Vagina (tissue), 2 donors: ENCODE measurements at regions not wholly inside any gene's neighbourhood (a gene's known extent, or its start where the extent isn't known, plus 50 kb on each side); places are given as distances from the start of the nearest gene placed in this dataset.

Experiments used
- DNase-seq, 2 donors: peaks; one replicate each; pipeline ENCODE4 v3.0.0-alpha.2; 2017; ENCODE audit errors: extremely low spot score in 2 of 2
- H3K27ac ChIP-seq: fragments of 200-600 bp; sonication (generic); one replicate; pipeline ENCODE4 v1.5.1; 2019
- H3K27me3 ChIP-seq: fragments of 200-600 bp; sonication (generic); one replicate; pipeline ENCODE4 v1.5.1; 2019
- H3K36me3 ChIP-seq, 2 donors: fragments of 200-600 bp; sonication (generic); one replicate each; pipeline ENCODE4 v1.5.1; 2017 to 2019
- H3K4me1 ChIP-seq: fragments of 200-600 bp; sonication (generic); one replicate; pipeline ENCODE4 v1.5.1; 2019
- H3K4me3 ChIP-seq, 2 donors: fragments of 200-600 bp; sonication (generic); 1 replicate in 1 of 2; 2 replicates in 1 of 2; pipeline ENCODE4 v1.5.1; 2016 to 2019
- H3K9me3 ChIP-seq: fragments of 200-600 bp; sonication (generic); one replicate; pipeline ENCODE4 v1.5.1; 2019
- CTCF ChIP-seq, 3 experiments: fragments of 450-650 bp in 2 of 3; fragments of 200-600 bp in 1 of 3; sonication (generic) in 1 of 3; IDR thresholded peaks; one replicate each; pipeline ENCODE4 v1.5.1; 2017 to 2019; ENCODE audit warnings: antibody characterized with exemption in 3 of 3, mild to moderate bottlenecking in 2 of 3, moderate library complexity in 2 of 3
- POLR2A ChIP-seq, 2 donors: fragments of 450-650 bp; IDR thresholded peaks; one replicate each; pipeline ENCODE4 v1.6.1; 2017; ENCODE audit warnings: antibody characterized with exemption in 2 of 2, mild to moderate bottlenecking in 2 of 2, moderate library complexity in 2 of 2
- POLR2AphosphoS5 ChIP-seq, 2 donors: sonication (generic); formaldehyde crosslinking; IDR thresholded peaks; one replicate each; pipeline ENCODE4 v1.9.0; 2017; ENCODE audit warnings: antibody characterized with exemption in 2 of 2, mild to moderate bottlenecking in 2 of 2, low read depth in 1 of 2; ENCODE audit not compliant: insufficient read depth in 1 of 2
- intact Hi-C: fragments of 100-400 bp; cut with DNase I; formaldehyde crosslinking; loops from one replicate; pipeline ENCODE4 v1.15.1; 2023

GRCh38 chr2:153386481-153386897 is 92.1 kb downstream of the RPRM start:
- intact Hi-C loops: no loop called here
- Histone ChIP-seq H3K9me3 (no peaks in the 10 kb centered on the region), H3K4me3 (no peak overlapping the region), H3K36me3 (no peaks in the 10 kb centered on the region), H3K27ac (no peak overlapping the region), H3K4me1 (no peaks in the 10 kb centered on the region), H3K27me3 (no peaks in the 10 kb centered on the region)
- no peak for TF ChIP-seq CTCF (IDR thresholded peaks at IDR 0.05)
- TF ChIP-seq POLR2A (IDR thresholded peaks at IDR 0.05): no peak
- TF ChIP-seq POLR2AphosphoS5 (IDR thresholded peaks at IDR 0.05; ENCODE audit: insufficient read depth in 1 of 2, low read depth in 1 of 2): no peak
- DNase-seq: no peak

- no peaks in the 10 kb centered on the region for H3K27me3 ChIP-seq
- H3K4me1 ChIP-seq: no peaks in the 10 kb centered on the region
- no peak for DNase-seq
- no peak for TF ChIP-seq CTCF (IDR thresholded peaks at IDR 0.05)
- no peak for TF ChIP-seq POLR2AphosphoS5 (IDR thresholded peaks at IDR 0.05; ENCODE audit: insufficient read depth in 1 of 2, low read depth in 1 of 2)
- no peak for TF ChIP-seq POLR2A (IDR thresholded peaks at IDR 0.05)
- intact Hi-C loops: no loop called here
- no peak overlapping the region for H3K27ac ChIP-seq
- no peaks in the 10 kb centered on the region for H3K36me3 ChIP-seq
- no peaks in the 10 kb centered on the region for H3K9me3 ChIP-seq
- H3K4me3 ChIP-seq: no peak overlapping the region
Observed at GRCh38 chr2:153373510-153374279, 104.9 kb downstream of the RPRM start.

GRCh38 chr2:153360239-153360638 is 118.3 kb downstream of the RPRM start:
- no peak for DNase-seq
- intact Hi-C loops: no loop called here

GRCh38 chr2:153354377-153354776 is 124.2 kb downstream of the RPRM start:
- no peak overlapping the region for H3K27ac ChIP-seq
- no peaks in the 10 kb centered on the region for H3K36me3 ChIP-seq
- H3K4me3 ChIP-seq: no peak overlapping the region
- H3K9me3 ChIP-seq: no peaks in the 10 kb centered on the region
- no peaks in the 10 kb centered on the region for H3K27me3 ChIP-seq
- TF ChIP-seq POLR2A (IDR thresholded peaks at IDR 0.05) (no peak), CTCF (IDR thresholded peaks at IDR 0.05) (no peak), POLR2AphosphoS5 (IDR thresholded peaks at IDR 0.05; ENCODE audit: insufficient read depth in 1 of 2, low read depth in 1 of 2) (no peak)
- no peaks in the 10 kb centered on the region for H3K4me1 ChIP-seq
- intact Hi-C loops: no loop called here
- DNase-seq: no peak

More at GRCh38 chr2:153360239-153360638, 118.3 kb downstream of the RPRM start:
- H3K27me3 ChIP-seq: no peaks in the 10 kb centered on the region
- H3K4me3 ChIP-seq: no peak overlapping the region
- TF ChIP-seq POLR2AphosphoS5 (IDR thresholded peaks at IDR 0.05; ENCODE audit: insufficient read depth in 1 of 2, low read depth in 1 of 2): no peak
- no peak for TF ChIP-seq CTCF (IDR thresholded peaks at IDR 0.05)
- TF ChIP-seq POLR2A (IDR thresholded peaks at IDR 0.05): no peak
- H3K9me3 ChIP-seq: no peaks in the 10 kb centered on the region
- H3K36me3 ChIP-seq: no peaks in the 10 kb centered on the region
- H3K27ac ChIP-seq: no peak overlapping the region
- no peaks in the 10 kb centered on the region for H3K4me1 ChIP-seq

- Histone ChIP-seq H3K4me3 (no peak overlapping the region), H3K27me3 (no peaks in the 10 kb centered on the region), H3K9me3 (no peaks in the 10 kb centered on the region), H3K36me3 (no peaks in the 10 kb centered on the region), H3K4me1 (no peaks in the 10 kb centered on the region), H3K27ac (no peak overlapping the region)
- no peak for DNase-seq
- TF ChIP-seq POLR2AphosphoS5 (IDR thresholded peaks at IDR 0.05; ENCODE audit: insufficient read depth in 1 of 2, low read depth in 1 of 2): no peak
- no peak for TF ChIP-seq CTCF (IDR thresholded peaks at IDR 0.05)
- no peak for TF ChIP-seq POLR2A (IDR thresholded peaks at IDR 0.05)
- intact Hi-C loops: no loop called here
Observed at GRCh38 chr2:153349603-153350002, 129.0 kb downstream of the RPRM start.
